Stimulated activated CD8-positive, alpha-beta memory T cell treated with anti-CD3 and anti-CD28 coated beads, Interleukin-4, amount 100 ng/mL, for 48 hours (primary cell): ENCODE measurements at regions not wholly inside any gene's neighbourhood (a gene's known extent, or its start where the extent isn't known, plus 50 kb on each side); places are given as distances from the start of the nearest gene placed in this dataset.

Experiments
- DNase-seq: peaks from one replicate; pipeline ENCODE4 v3.0.0-alpha.2; 2020

GRCh38 chr16:65878347-65878746, 488.1 kb upstream of the CDH5 start:
- DNase-seq = no peak

DNA sequence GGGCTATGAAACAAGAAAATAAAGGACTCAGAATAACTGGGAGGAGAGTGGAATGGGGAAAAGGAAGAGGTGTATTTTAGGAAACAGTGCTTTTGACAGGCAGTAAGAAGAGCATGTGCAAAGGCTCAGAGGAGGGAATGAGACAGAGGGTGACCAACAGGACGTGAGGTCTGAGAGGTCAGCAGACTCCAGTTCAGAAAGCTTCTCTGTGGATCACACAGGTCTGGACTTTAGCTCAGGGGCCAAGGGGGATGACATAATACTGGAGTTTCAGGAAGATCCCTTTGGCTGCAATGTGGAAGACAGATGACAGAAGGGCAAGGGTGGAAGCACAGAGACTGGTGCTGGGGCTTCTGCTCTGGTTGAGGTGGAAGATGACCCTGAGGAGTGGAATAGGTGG, 489.9 kb upstream of the CDH5 start:
- DNase-seq = no peak

- no peak for DNase-seq
These were observed 490.5 kb upstream of the CDH5 start for GRCh38 chr16:65876056-65876408.

DNA sequence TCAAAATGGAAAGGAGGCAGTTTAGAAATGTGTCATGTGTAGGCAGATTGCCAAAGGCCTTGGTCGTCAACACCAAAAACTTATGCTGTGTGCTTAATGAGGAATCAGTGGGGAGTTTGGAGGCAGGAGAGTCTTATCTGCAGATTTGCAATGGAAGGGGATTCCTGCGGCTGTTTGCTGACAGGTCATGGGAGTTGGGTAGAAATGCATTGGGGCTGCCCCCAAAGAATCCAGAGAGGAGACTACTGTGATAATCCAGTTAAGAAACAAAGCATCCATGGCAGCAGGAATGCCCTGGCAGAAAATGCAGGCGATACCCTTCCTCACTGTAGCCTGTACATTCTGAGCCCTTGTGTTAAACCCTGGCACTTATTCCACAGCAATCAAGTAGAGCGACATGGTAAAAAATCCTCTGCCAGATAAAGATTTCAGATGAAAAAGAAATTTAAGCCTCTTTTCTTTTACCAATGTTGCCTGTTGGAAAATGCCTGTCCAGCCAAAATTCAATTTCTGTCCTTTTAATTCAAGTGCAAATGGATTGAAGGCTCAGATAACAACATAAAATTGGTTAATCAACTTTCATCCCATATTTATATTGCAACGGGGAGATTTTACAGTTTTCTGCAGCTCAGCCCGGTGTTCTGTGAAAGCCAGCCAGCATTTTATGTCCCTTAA, 491.0 kb upstream of the CDH5 start:
- no peak for DNase-seq

DNA sequence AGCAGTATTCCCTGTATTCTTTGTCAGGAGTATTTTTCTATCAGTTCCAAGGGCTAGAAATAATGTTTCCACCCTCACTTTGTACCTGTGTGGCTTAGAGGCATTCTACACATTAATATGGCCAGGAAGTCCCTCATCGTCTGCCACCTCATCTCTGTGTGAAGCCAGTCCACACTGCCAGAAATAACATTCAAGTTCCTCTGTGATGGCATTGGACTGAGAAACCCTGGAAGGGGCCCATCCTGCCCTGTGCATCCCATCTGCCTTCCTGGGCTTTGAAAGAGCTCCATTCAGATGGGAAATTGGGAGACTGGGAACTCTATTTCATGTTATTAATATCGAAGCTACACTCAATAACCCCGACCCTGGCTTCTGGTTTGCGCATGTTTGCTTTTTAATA, 497.2 kb upstream of the CDH5 start:
- no peak for DNase-seq

DNA sequence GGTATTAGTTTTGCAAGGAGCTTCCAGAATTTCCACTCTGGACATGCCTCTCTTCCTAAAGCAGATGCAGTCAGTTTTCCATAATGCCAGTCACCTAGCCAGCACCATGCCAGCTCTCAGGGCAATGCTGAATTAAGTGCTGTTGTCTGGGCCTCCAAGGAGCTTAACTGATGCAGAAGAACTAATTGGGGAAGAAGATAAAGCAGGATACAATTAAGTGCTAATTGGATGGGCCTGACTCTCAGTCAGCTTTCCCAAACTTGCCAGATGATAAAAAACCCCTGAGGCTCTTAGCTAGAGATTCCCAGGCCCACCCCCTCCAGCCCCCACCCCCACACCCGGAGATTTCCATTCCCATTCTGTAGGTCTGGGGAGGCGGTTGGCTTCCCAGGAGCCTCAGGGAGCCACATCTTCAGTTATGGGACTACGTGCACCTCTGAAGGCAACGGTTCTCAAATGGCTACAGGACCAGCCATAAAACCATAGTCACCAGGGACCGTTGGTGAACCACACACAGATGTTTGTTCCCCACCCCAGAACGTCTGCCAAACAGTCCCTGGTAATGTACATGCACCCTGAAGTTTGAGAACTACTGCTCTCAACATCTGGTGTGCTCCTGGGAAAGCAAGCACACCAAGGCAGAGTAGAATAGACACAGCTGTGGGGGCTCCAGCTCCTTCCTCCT, 499.1 kb upstream of the CDH5 start:
- no peak for DNase-seq

DNA sequence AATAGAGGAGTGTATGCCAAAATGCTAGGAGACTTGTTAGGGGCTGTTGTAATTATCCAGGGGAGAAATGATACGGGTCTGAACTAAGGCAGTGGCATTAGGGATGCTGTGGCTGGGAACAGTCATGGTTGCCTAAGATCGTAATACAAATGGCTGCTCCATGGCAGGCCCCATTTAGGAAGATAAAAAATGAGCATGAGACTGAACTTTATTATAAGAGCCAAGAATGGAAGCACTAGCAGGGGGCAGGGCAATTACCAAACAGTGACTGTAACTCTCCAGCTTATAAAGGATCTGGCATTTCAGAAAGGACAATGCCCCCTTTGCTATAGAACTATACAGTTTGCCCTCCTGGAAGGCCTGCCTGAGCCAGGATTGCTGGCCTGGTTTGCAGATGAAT, 503.3 kb upstream of the CDH5 start:
- DNase-seq = no peak

- no peak for DNase-seq
These were observed 505.3 kb upstream of the CDH5 start for GRCh38 chr16:65861131-65861731.

GRCh38 chr16:65855171-65856145, 511.0 kb upstream of the CDH5 start:
- no peak for DNase-seq

- DNase-seq = no peak
These were observed 520.3 kb upstream of the CDH5 start for GRCh38 chr16:65846210-65846602.

DNA sequence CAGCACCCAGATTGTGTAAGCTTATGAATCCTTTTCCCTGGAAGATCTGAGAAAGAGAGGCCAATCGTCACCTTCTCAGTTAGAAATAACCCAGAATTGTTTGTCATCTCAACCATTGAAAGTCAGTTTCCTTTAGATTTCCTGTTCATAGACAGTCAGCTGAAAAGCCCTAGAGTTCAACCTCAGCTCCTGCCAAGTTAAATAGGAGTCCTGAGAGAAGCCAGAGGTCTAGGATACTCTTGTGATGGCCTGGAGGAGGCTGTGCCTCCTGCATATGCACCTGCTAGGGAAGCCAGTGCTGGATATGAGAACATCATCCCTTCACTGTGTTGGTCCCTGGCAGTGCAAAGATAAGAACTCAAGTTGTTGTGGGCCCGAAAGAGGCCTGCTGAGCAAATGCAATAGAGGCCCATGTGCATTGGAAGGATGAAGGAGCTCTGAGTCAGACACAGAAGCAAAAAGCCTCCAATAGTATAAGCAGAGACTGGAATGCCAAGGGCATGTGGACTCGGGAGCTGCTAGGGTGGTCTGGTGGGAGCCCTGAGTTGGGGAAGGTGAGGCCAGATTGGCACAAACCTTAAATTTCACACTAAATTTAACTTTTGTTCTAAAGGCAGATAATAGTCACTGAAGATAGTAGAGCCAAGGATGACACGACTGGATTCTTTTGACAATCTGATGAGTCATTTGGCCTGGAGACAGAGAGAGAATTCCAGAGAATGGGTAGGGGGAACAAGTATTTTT, 520.9 kb upstream of the CDH5 start:
- no peak for DNase-seq

DNA sequence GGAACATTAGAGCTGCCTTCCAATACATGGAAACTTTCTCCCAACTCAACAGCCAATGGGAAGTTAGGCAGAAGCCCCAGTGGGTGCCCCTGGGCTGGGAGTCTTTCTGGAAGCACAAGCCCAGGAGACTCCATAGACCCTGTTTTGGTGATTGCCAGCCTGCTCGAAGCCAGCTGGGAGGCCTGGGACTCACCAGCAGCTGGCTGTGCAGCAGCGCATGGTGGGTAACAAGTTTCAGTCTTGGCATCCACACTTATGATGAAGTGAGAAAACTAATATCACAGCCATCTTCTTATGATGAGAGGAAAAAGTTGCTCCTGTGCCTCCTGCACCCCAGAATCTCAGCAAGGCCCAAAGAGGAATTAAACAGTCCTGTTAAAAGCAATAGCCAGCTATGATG, 522.5 kb upstream of the CDH5 start:
- no peak for DNase-seq

GRCh38 chr16:65842067-65842466, 524.4 kb upstream of the CDH5 start:
- DNase-seq = no peak

- no peak for DNase-seq
These were observed 528.5 kb upstream of the CDH5 start for GRCh38 chr16:65838001-65838400.

GRCh38 chr16:65837464-65837863, 529.0 kb upstream of the CDH5 start:
- no peak for DNase-seq

- no peak for DNase-seq
These were observed 531.8 kb upstream of the CDH5 start for GRCh38 chr16:65834688-65835087.

GRCh38 chr16:65833171-65833871, 533.2 kb upstream of the CDH5 start:
- no peak for DNase-seq

DNA sequence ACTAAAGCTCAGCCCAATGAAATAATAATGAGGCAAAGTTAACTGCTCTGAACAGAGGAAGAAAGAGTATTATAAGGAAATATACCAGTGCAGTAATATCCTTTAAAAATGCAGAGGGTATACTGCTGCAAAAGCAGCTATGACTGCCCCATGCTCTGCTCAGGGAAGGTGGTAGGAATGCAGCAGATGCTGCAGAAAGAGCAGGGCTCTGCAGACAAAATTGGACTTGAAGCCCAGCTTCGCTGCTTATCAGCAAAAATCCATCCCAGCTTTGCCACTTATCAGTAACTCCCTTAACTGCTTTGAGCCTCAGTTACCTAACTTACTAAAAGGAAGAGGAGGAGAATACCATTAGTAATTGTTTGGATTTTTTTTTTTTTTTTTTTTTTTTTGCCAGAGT, 533.8 kb upstream of the CDH5 start:
- no peak for DNase-seq

DNA sequence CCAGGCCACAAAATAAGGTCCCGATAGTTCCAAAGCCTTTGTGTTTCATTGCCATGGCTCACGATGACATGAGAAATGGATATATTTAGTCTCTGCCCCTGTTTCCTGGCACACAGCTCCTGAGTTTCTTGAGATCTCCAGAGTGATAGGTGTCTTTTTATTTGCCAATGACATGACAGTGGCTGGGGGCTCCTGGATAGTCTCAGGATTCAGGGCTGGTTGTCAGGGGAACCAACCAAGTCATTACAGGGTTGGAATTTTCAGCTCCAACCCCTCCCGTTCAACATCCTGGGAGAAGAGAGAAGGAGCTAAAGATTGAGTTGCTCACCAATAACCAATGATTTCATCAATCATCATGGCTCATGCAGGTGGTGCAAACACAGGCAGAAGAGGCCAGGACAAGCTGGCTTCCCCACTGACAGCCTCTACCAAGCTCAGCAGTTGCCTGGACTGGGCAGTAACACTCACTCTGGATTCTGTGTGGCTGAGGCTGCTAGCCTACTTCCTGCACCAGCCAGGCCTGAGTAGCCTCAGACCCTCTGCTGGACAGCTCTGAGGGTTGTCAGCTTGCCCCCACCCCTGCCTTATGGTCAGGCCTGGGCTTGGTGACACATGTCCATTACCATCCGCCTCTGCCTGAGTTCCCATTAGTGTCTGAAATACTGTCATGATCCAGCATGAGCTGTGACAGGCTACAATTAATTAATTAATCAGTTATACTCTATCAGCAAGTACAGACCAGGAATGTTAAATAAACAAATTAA, 534.4 kb upstream of the CDH5 start:
- DNase-seq = no peak

GRCh38 chr16:65829076-65829475, 537.4 kb upstream of the CDH5 start:
- no peak for DNase-seq

DNA sequence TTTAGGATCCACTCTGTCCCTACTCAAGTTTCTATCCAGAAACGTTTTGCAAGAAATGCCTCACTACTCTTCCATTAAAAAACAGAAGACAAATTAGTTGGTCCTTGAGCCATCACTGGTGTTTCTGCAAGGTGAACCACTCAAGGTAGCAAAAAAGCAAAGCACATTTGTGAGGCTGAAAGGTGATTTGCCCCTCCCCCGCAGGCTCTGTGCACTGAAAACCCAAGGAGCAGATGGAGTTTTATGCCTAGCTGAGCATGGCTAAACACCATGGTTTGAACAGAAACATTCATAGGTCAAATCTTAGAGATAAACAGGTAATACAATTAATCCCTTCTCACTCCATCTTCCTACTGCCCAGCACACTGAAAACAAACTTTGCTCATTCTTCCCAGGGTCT, 538.2 kb upstream of the CDH5 start:
- DNase-seq = no peak
